AG08396 (cell line): ENCODE measurements at regions not wholly inside any gene's neighbourhood (a gene's known extent, or its start where the extent isn't known, plus 50 kb on each side); places are given as distances from the start of the nearest gene placed in this dataset.
"Not testable (repeated sequence)": the region's sequence is repeated elsewhere in the genome, so short reads cannot be mapped to it uniquely, and the experiment has no call there.

Source experiments
- DNase-seq: peaks from one replicate; pipeline ENCODE4 v3.0.0; 2012; ENCODE audit warnings: low spot score, mixed read lengths

GRCh38 chr10:76657337-76658012, 980.1 kb downstream of the KCNMA1 start:
- DNase-seq: no peak

GRCh38 chr10:76651154-76651553, 986.5 kb downstream of the KCNMA1 start:
- DNase-seq: no peak

GRCh38 chr10:76649723-76650127, 987.9 kb downstream of the KCNMA1 start:
- DNase-seq: peak; percentile 36

GRCh38 chr10:76649254-76649653, 988.4 kb downstream of the KCNMA1 start:
- no peak for DNase-seq

- DNase-seq: no peak
These were observed 990.3 kb downstream of the KCNMA1 start for GRCh38 chr10:76647301-76647700.

GRCh38 chr10:76645341-76645740, 992.3 kb downstream of the KCNMA1 start:
- no peak for DNase-seq

- no peak for DNase-seq
These were observed 993.1 kb downstream of the KCNMA1 start for GRCh38 chr10:76644476-76644875.

GRCh38 chr10:76643511-76643911, 994.1 kb downstream of the KCNMA1 start:
- DNase-seq: no peak

- DNase-seq: no peak
These were observed 995.2 kb downstream of the KCNMA1 start for GRCh38 chr10:76642358-76642757.

GRCh38 chr10:76641215-76641614, 996.4 kb downstream of the KCNMA1 start:
- no peak for DNase-seq

- DNase-seq: no peak
These were observed 996.8 kb downstream of the KCNMA1 start for GRCh38 chr10:76640806-76641205.

GRCh38 chr10:76632767-76633051, 1004.9 kb downstream of the KCNMA1 start:
- no peak for DNase-seq

GRCh38 chr10:76631884-76632766, 1005.5 kb downstream of the KCNMA1 start:
- no peak for DNase-seq

- DNase-seq: no peak
These were observed 1006.5 kb downstream of the KCNMA1 start for GRCh38 chr10:76631036-76631670.

GRCh38 chr10:76628801-76629200, 1008.8 kb downstream of the KCNMA1 start:
- DNase-seq: no peak

GRCh38 chr10:76626386-76626785, 1011.2 kb downstream of the KCNMA1 start:
- no peak for DNase-seq

GRCh38 chr10:76624470-76624869, 1013.1 kb downstream of the KCNMA1 start:
- DNase-seq: no peak

GRCh38 chr10:76621886-76622620, 1015.6 kb downstream of the KCNMA1 start:
- peak; percentile 13 for DNase-seq

GRCh38 chr10:76618641-76619040, 1019.0 kb downstream of the KCNMA1 start:
- no peak for DNase-seq

- no peak for DNase-seq
These were observed 1019.4 kb downstream of the KCNMA1 start for GRCh38 chr10:76618171-76618570.

GRCh38 chr10:76616666-76617065, 1020.9 kb downstream of the KCNMA1 start:
- not testable (repeated sequence) for DNase-seq

- DNase-seq: no peak
These were observed 1022.6 kb downstream of the KCNMA1 start for GRCh38 chr10:76615049-76615448.
